Stomach smooth muscle (tissue), 2 donors: ENCODE measurements at regions not wholly inside any gene's neighbourhood (a gene's known extent, or its start where the extent isn't known, plus 50 kb on each side); places are given as distances from the start of the nearest gene placed in this dataset.

Experiments used
- H3K27ac ChIP-seq: one replicate; pipeline ENCODE4 v1.7.0; 2013; ENCODE audit warnings: mild to moderate bottlenecking, low read length, inconsistent platforms
- H3K27me3 ChIP-seq, 2 donors: one replicate each; pipeline ENCODE4 v1.7.0; 2013; ENCODE audit warnings: low read length in 2 of 2; ENCODE audit not compliant: insufficient read depth in 2 of 2, control insufficient read depth in 1 of 2
- H3K36me3 ChIP-seq, 2 donors: one replicate each; pipeline ENCODE4 v1.7.0; 2013; ENCODE audit warnings: low read length in 2 of 2; ENCODE audit not compliant: control insufficient read depth in 2 of 2, insufficient read depth in 2 of 2
- H3K4me1 ChIP-seq: one replicate; pipeline ENCODE4 v1.7.0; 2013; ENCODE audit warnings: low read length; ENCODE audit not compliant: control insufficient read depth, insufficient read depth
- H3K4me3 ChIP-seq, 2 donors: one replicate each; pipeline ENCODE4 v1.7.0; 2013; ENCODE audit warnings: low read length in 2 of 2
- H3K9ac ChIP-seq, 2 donors: one replicate each; pipeline ENCODE4 v1.7.0; 2013; ENCODE audit warnings: low read length in 2 of 2, mild to moderate bottlenecking in 1 of 2
- H3K9me3 ChIP-seq, 2 donors: one replicate each; pipeline ENCODE4 v1.7.0; 2013; ENCODE audit warnings: low read length in 2 of 2; ENCODE audit not compliant: control insufficient read depth in 2 of 2
- donor health status: healthy.
- donor health status: Pancreatic carcinoma.

DNA sequence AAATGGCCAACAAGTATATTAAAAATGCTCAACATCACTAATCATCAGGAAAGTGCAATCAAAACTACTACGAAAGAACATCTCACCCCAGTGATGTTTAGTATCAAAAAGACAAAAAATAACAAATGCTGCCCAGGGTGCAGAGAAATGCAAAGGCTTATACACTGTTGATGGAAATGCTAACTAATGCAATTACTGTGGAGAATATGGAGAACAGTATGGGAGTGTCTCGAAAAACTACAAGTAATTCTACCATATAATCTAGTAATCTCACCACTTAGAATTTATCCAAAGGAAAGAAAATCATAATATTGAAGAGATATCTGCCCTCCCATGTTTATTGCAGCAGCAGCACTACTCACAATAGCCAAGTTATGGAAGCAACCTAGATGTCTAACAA lies 246.5 kb upstream of the VLDLR start:
- H3K4me3 ChIP-seq: no peak overlapping the region
- no peak overlapping the region for H3K27ac ChIP-seq
- no peak overlapping the region for H3K9ac ChIP-seq
- H3K27me3 ChIP-seq: no peaks in the 10 kb centered on the region
- no peaks in the 10 kb centered on the region for H3K9me3 ChIP-seq
- H3K4me1 ChIP-seq: no peaks in the 10 kb centered on the region
- H3K36me3 ChIP-seq: no peaks in the 10 kb centered on the region

DNA sequence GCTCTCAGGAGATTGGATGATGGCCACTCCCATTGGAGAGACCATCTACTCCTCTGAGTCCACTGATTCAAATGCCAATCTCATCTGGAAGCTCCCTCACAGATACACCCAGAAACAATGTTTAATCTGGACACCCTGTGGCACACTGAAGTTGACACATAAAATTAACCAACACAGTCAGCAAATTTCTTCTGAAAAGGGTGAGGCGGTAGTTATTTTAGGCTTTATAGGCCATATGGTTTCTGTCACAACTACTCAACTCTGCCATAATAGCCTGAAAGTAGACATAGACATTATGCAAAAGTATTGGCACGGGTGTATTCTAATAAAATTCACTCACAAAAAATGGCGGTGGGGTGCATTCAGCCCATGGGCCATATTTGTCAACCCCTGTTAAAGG lies 244.5 kb upstream of the VLDLR start:
- no peaks in the 10 kb centered on the region for H3K4me1 ChIP-seq
- H3K36me3 ChIP-seq: no peaks in the 10 kb centered on the region
- no peak overlapping the region for H3K27ac ChIP-seq
- H3K4me3 ChIP-seq: no peak overlapping the region
- H3K9me3 ChIP-seq: no peaks in the 10 kb centered on the region
- no peak overlapping the region for H3K9ac ChIP-seq
- H3K27me3 ChIP-seq: no peaks in the 10 kb centered on the region

DNA sequence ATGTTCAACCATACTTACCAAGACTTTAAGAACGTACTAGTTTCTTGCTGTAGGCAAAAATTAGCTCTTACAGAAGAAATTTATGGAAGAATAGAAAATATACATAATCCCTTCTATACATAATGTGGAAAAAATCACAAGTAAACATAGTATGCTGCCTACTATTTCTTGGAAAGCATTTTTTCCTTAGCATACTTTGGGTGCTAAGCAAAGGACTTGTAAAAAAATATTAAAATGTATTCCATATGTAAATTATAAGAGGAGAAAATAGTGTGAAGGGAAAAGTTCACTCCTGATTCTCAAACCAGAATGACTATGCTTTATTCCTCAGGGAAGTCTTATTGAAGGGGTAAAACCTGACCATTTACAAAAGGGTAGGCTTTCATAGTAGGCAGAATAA lies 243.8 kb upstream of the VLDLR start:
- Histone ChIP-seq H3K27ac (no peak overlapping the region), H3K9ac (no peak overlapping the region), H3K4me1 (no peaks in the 10 kb centered on the region), H3K27me3 (no peaks in the 10 kb centered on the region), H3K4me3 (no peak overlapping the region), H3K9me3 (no peaks in the 10 kb centered on the region), H3K36me3 (no peaks in the 10 kb centered on the region)

- Histone ChIP-seq H3K9ac (no peak overlapping the region), H3K4me1 (no peaks in the 10 kb centered on the region), H3K36me3 (no peaks in the 10 kb centered on the region), H3K9me3 (no peaks in the 10 kb centered on the region), H3K27me3 (no peaks in the 10 kb centered on the region), H3K4me3 (no peak overlapping the region), H3K27ac (no peak overlapping the region)
These were observed 243.3 kb upstream of the VLDLR start for GRCh38 chr9:2378266-2378665.

DNA sequence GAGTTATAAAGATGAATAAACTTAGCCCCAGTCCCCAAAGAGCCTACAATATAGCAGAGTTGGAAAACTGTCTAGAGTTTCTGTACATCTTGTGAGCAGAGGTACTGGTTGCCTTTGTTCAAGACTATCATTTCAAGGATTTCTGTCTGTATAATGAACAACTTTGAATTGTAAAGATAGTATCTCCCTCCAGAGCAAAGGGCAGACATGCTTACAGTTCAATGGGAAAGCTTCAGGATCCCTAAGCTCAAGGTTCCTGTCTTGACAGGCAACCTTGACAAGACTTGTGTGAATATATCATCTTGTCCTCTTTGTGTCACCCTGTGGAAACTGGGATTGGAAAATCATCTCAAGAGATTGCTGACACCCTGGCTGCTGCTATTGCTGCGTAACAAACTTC lies 242.8 kb upstream of the VLDLR start:
- Histone ChIP-seq H3K9me3 (no peaks in the 10 kb centered on the region), H3K4me1 (no peaks in the 10 kb centered on the region), H3K9ac (no peak overlapping the region), H3K27me3 (no peaks in the 10 kb centered on the region), H3K36me3 (no peaks in the 10 kb centered on the region), H3K4me3 (no peak overlapping the region), H3K27ac (no peak overlapping the region)

GRCh38 chr9:2384741-2385140 lies 236.8 kb upstream of the VLDLR start:
- Histone ChIP-seq H3K9me3 (no peaks in the 10 kb centered on the region), H3K27me3 (no peaks in the 10 kb centered on the region), H3K9ac (no peak overlapping the region), H3K4me1 (no peaks in the 10 kb centered on the region), H3K36me3 (no peaks in the 10 kb centered on the region), H3K4me3 (no peak overlapping the region), H3K27ac (no peak overlapping the region)

DNA sequence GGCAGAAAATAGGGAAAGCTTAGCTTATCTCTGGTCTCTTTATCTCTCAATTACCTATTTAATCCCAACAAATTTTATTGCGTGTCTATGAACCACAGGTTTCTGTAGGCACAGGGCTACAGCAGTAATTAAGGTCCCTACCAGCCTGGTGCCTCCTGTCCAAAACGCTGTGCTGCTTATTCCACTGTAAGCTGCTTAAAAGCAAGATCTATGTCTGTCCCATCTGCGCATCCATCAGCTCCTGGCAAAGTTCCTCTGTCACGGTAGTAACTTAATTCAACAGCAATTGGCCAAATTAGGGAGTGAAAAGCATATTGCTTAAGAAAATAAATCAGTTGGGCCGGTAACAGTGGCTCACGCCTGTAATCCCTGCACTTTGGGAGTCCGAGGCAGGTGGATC lies 235.8 kb upstream of the VLDLR start:
- Histone ChIP-seq H3K4me1 (no peaks in the 10 kb centered on the region), H3K27me3 (no peaks in the 10 kb centered on the region), H3K9me3 (no peaks in the 10 kb centered on the region), H3K36me3 (no peaks in the 10 kb centered on the region), H3K4me3 (no peak overlapping the region), H3K9ac (no peak overlapping the region), H3K27ac (no peak overlapping the region)

DNA sequence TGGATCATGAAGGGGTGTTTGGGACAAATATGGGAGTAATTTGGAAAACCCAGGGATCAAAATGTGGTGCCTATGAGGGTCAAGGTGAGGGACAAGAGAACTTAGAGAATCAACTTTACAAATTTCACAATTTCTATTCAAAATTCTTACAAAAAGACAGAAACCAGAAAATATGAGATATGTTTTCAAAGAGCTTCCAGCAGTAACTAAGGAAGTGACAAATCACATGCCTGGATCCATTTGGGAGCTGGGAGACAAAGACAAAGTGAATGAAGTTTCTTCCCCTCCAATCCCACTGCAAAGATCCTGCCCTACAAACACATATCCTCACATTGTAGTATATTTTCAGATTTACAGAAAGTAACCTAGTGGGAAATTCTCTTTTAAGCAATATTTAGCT lies 235.0 kb upstream of the VLDLR start:
- H3K27ac ChIP-seq: no peak overlapping the region
- no peaks in the 10 kb centered on the region for H3K36me3 ChIP-seq
- H3K4me1 ChIP-seq: no peaks in the 10 kb centered on the region
- H3K4me3 ChIP-seq: no peak overlapping the region
- no peaks in the 10 kb centered on the region for H3K9me3 ChIP-seq
- H3K9ac ChIP-seq: no peak overlapping the region
- H3K27me3 ChIP-seq: no peaks in the 10 kb centered on the region

DNA sequence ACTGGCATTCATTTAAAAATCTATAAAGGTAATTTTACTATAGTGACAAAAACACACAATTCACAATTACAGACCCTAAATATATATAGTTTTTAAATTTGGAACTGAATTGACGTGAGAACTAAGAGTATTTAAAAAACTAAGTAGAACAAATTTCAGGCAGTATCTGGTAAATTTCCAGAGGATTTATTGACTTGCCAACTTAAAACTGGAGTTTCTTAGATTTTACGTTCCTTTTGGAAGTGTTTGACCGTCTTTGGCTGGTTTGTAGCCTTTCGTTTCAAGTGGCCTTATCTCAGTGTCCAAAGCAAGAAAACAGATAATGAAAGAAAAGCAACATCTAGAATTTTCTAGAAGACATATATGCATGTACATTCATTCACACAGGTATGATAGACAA lies 234.4 kb upstream of the VLDLR start:
- H3K9ac ChIP-seq: no peak overlapping the region
- H3K4me3 ChIP-seq: no peak overlapping the region
- no peaks in the 10 kb centered on the region for H3K36me3 ChIP-seq
- H3K27ac ChIP-seq: no peak overlapping the region
- no peaks in the 10 kb centered on the region for H3K27me3 ChIP-seq
- no peaks in the 10 kb centered on the region for H3K4me1 ChIP-seq
- H3K9me3 ChIP-seq: no peaks in the 10 kb centered on the region

DNA sequence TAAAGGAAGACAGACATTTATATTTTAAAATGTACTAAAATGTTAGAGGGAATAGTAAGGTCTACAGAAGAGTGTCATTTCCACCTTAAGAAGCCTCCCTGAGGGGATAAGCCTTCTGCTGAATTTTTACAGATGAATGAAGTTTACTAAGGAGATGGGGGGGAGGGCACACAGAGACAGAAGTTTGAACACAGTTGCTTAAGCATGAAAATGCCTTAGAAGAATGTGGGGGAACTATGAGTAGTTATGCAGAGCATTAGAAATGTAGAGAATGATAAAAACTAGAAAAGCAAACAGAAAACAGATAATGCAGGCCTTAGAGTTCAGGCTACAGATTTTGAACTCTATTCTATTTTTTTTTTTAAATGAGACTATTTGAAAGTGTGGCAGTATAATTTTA lies 232.2 kb upstream of the VLDLR start:
- no peak overlapping the region for H3K27ac ChIP-seq
- H3K9me3 ChIP-seq: no peaks in the 10 kb centered on the region
- no peak overlapping the region for H3K9ac ChIP-seq
- no peaks in the 10 kb centered on the region for H3K36me3 ChIP-seq
- H3K27me3 ChIP-seq: no peaks in the 10 kb centered on the region
- no peak overlapping the region for H3K4me3 ChIP-seq
- no peaks in the 10 kb centered on the region for H3K4me1 ChIP-seq

GRCh38 chr9:2390028-2390427 lies 231.6 kb upstream of the VLDLR start:
- H3K36me3 ChIP-seq: no peaks in the 10 kb centered on the region
- H3K27ac ChIP-seq: no peak overlapping the region
- no peak overlapping the region for H3K9ac ChIP-seq
- H3K4me1 ChIP-seq: no peaks in the 10 kb centered on the region
- no peaks in the 10 kb centered on the region for H3K27me3 ChIP-seq
- H3K4me3 ChIP-seq: no peak overlapping the region
- H3K9me3 ChIP-seq: no peaks in the 10 kb centered on the region
